Type B pancreatic cell (in vitro differentiated cells): ENCODE measurements at regions not wholly inside any gene's neighbourhood (a gene's known extent, or its start where the extent isn't known, plus 50 kb on each side); places are given as distances from the start of the nearest gene placed in this dataset.
"Not testable (repeated sequence)": the region's sequence is repeated elsewhere in the genome, so short reads cannot be mapped to it uniquely, and the experiment has no call there.

ENCODE experiments used
- DNase-seq: peaks from one replicate; pipeline ENCODE4 v3.0.0; 2021; ENCODE audit warnings: mixed read lengths; ENCODE audit not compliant: unreplicated experiment; ENCODE audit errors: extremely low spot score
- H3K27ac Mint-ChIP-seq: 2 replicates; pipeline ENCODE4 v1.8.0; 2021; ENCODE audit warnings: mild to moderate bottlenecking, mixed read lengths
- H3K27me3 Mint-ChIP-seq: 2 replicates; pipeline ENCODE4 v1.8.0; 2021; ENCODE audit warnings: mixed read lengths
- H3K36me3 Mint-ChIP-seq: 2 replicates; pipeline ENCODE4 v1.8.0; 2021; ENCODE audit warnings: mixed read lengths
- H3K4me1 Mint-ChIP-seq: one replicate; pipeline ENCODE4 v1.8.0; 2021; ENCODE audit warnings: mixed read lengths; ENCODE audit not compliant: unreplicated experiment
- H3K4me3 Mint-ChIP-seq: 2 replicates; pipeline ENCODE4 v1.8.0; 2021; ENCODE audit warnings: mild to moderate bottlenecking, mixed read lengths
- H3K9me3 Mint-ChIP-seq: 2 replicates; pipeline ENCODE4 v1.8.0; 2021; ENCODE audit warnings: mixed read lengths
- CTCF ChIP-seq: fragments of 200-600 bp; sonication (generic); conservative IDR thresholded peaks from 2 replicates; pipeline ENCODE4 v1.5.0; 2021; ENCODE audit warnings: antibody characterized with exemption, mild to moderate bottlenecking

- no peak overlapping the region for H3K4me3 Mint-ChIP-seq
- H3K27ac Mint-ChIP-seq: no peak overlapping the region
- peaks cover 6% of the 10 kb centered on the region for H3K4me1 Mint-ChIP-seq
- H3K27me3 Mint-ChIP-seq: no peaks in the 10 kb centered on the region
- no peaks in the 10 kb centered on the region for H3K9me3 Mint-ChIP-seq
- TF ChIP-seq CTCF: no peak
- no peak for DNase-seq
- no peaks in the 10 kb centered on the region for H3K36me3 Mint-ChIP-seq
Measured at GRCh38 chrX:94850811-94851210, 1176.8 kb downstream of the FAM133A start.

GRCh38 chrX:94854251-94854650 is 1180.2 kb downstream of the FAM133A start:
- H3K36me3 Mint-ChIP-seq: no peaks in the 10 kb centered on the region

GRCh38 chrX:94862470-94862869 is 1188.5 kb downstream of the FAM133A start:
- not testable (repeated sequence) for H3K36me3 Mint-ChIP-seq, H3K4me1 Mint-ChIP-seq, H3K27me3 Mint-ChIP-seq, H3K27ac Mint-ChIP-seq, H3K9me3 Mint-ChIP-seq, H3K4me3 Mint-ChIP-seq, DNase-seq

More at GRCh38 chrX:94854251-94854650, 1180.2 kb downstream of the FAM133A start:
- H3K27me3 Mint-ChIP-seq: no peaks in the 10 kb centered on the region
- H3K4me1 Mint-ChIP-seq: peaks cover 6% of the 10 kb centered on the region
- no peak for TF ChIP-seq CTCF
- H3K4me3 Mint-ChIP-seq: peak overlapping the region; percentile 16
- no peak for DNase-seq
- H3K27ac Mint-ChIP-seq: peak overlapping the region; percentile 55
- no peaks in the 10 kb centered on the region for H3K9me3 Mint-ChIP-seq

GRCh38 chrX:94871640-94872039 is 1197.6 kb downstream of the FAM133A start:
- H3K36me3 Mint-ChIP-seq: no peaks in the 10 kb centered on the region
- no peak for TF ChIP-seq CTCF
- no peak overlapping the region for H3K4me3 Mint-ChIP-seq
- no peaks in the 10 kb centered on the region for H3K27me3 Mint-ChIP-seq
- H3K27ac Mint-ChIP-seq: no peak overlapping the region
- no peak for DNase-seq
- H3K9me3 Mint-ChIP-seq: no peaks in the 10 kb centered on the region
- no peaks in the 10 kb centered on the region for H3K4me1 Mint-ChIP-seq

- no peak overlapping the region for H3K27ac Mint-ChIP-seq
- TF ChIP-seq CTCF: no peak
Measured at GRCh38 chrX:94901849-94902248, 1227.8 kb downstream of the FAM133A start.

GRCh38 chrX:94908171-94908570 is 1234.2 kb downstream of the FAM133A start:
- TF ChIP-seq CTCF: no peak
- Mint-ChIP-seq H3K36me3 (no peaks in the 10 kb centered on the region), H3K4me1 (no peaks in the 10 kb centered on the region), H3K27me3 (no peaks in the 10 kb centered on the region), H3K9me3 (no peaks in the 10 kb centered on the region), H3K27ac (no peak overlapping the region), H3K4me3 (no peak overlapping the region)
- no peak for DNase-seq

More at GRCh38 chrX:94901849-94902248, 1227.8 kb downstream of the FAM133A start:
- no peak for DNase-seq
- Mint-ChIP-seq H3K4me1 (no peaks in the 10 kb centered on the region), H3K9me3 (no peaks in the 10 kb centered on the region), H3K4me3 (no peak overlapping the region), H3K36me3 (no peaks in the 10 kb centered on the region), H3K27me3 (no peaks in the 10 kb centered on the region)
